Mesendoderm (in vitro differentiated cells): ENCODE measurements at regions not wholly inside any gene's neighbourhood (a gene's known extent, or its start where the extent isn't known, plus 50 kb on each side); places are given as distances from the start of the nearest gene placed in this dataset.
A peak's percentile ranks its signal among the peaks of the same experiment; 100 is the strongest.

Experiments
- DNase-seq: peaks from one replicate; pipeline ENCODE4 v3.0.0; 2013
- H2AK5ac ChIP-seq: 2 replicates; pipeline ENCODE4 v1.6.1; 2013; ENCODE audit warnings: low read length, inconsistent platforms
- H2BK120ac ChIP-seq: 2 replicates; pipeline ENCODE4 v1.6.1; 2013; ENCODE audit warnings: low read depth, mild to moderate bottlenecking, low read length, moderate library complexity, mixed read lengths
- H2BK15ac ChIP-seq: replicated peaks from 2 replicates; pipeline ENCODE4 v1.6.1; 2013; ENCODE audit warnings: low read depth, mild to moderate bottlenecking, moderate library complexity
- H2BK5ac ChIP-seq: 2 replicates; pipeline ENCODE4 v1.6.1; 2013; ENCODE audit warnings: low read length, inconsistent platforms
- H3K18ac ChIP-seq: 2 replicates; pipeline ENCODE4 v1.6.1; 2013; ENCODE audit warnings: mild to moderate bottlenecking, low read length, mixed read lengths
- H3K23ac ChIP-seq: one replicate; pipeline ENCODE4 v1.6.1; 2013; ENCODE audit warnings: low read length
- H3K27ac ChIP-seq: 2 replicates; pipeline ENCODE4 v1.5.1; 2013; ENCODE audit warnings: low read depth, mild to moderate bottlenecking, inconsistent platforms, low read length, moderate library complexity
- H3K27me3 ChIP-seq: 2 replicates; pipeline ENCODE4 v1.6.1; 2013; ENCODE audit warnings: low read length, control low read depth, mild to moderate bottlenecking, inconsistent platforms; ENCODE audit not compliant: insufficient read depth, poor library complexity
- H3K36me3 ChIP-seq: 2 replicates; pipeline ENCODE4 v1.6.1; 2013; ENCODE audit warnings: low read length, inconsistent platforms; ENCODE audit not compliant: control insufficient read depth, insufficient read depth
- H3K4ac ChIP-seq: one replicate; pipeline ENCODE4 v1.6.1; 2013; ENCODE audit warnings: low read depth, mild to moderate bottlenecking, low read length, moderate library complexity
- H3K4me1 ChIP-seq: 2 replicates; pipeline ENCODE4 v1.6.1; 2013; ENCODE audit warnings: low read depth, low read length, inconsistent platforms; ENCODE audit not compliant: control insufficient read depth
- H3K4me2 ChIP-seq: 2 replicates; pipeline ENCODE4 v1.6.1; 2013; ENCODE audit warnings: low read length
- H3K4me3 ChIP-seq: 2 replicates; pipeline ENCODE4 v1.5.1; 2013; ENCODE audit warnings: mild to moderate bottlenecking, low read length
- H3K56ac ChIP-seq: one replicate; pipeline ENCODE4 v1.6.1; 2013; ENCODE audit warnings: low read length
- H3K79me1 ChIP-seq: 2 replicates; pipeline ENCODE4 v1.6.1; 2013; ENCODE audit warnings: low read length, inconsistent platforms
- H3K79me2 ChIP-seq: 2 replicates; pipeline ENCODE4 v1.6.1; 2013; ENCODE audit warnings: mild to moderate bottlenecking, low read length; ENCODE audit not compliant: control insufficient read depth, insufficient read depth
- H3K9ac ChIP-seq: 2 replicates; pipeline ENCODE4 v1.6.1; 2013; ENCODE audit warnings: low read length, inconsistent platforms
- H4K5ac ChIP-seq: one replicate; pipeline ENCODE4 v1.6.1; 2013; ENCODE audit warnings: low read length
- H4K8ac ChIP-seq: one replicate; pipeline ENCODE4 v1.6.1; 2013; ENCODE audit warnings: low read depth, mild to moderate bottlenecking, control low read depth, low read length, moderate library complexity
- WGBS: extraction: QIAGEN DNeasy Blood & Tissue Kit; methylation state at CpG from one replicate; pipeline ENCODE4 v1.1.7; 2013; ENCODE audit warnings: low lambda C conversion rate, missing lambda C conversion rate; ENCODE audit not compliant: insufficient coverage; ENCODE audit errors: extremely low coverage; 5-methylcytosine and 5-hydroxymethylcytosine counted together

DNA sequence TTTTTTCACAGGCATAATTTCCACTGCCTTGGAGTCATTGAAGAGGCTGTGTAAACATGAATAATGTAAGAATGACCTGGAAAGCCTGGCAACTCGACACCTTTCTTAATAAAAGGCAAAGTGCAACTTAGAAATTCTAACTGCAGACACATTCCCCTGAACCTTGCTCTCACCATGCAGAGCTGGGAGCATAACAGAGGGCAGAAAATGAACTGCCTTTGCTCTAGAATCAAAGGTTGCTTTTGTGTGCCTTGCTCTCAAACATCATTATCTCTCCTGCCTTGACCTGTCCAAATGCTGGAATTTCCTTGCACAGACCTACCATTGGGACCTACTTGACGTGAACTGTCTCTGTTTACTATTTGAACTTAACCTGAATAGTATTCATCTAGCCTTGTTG, 462.0 kb upstream of the ZNF462 start:
- no peak overlapping the region for H2BK15ac ChIP-seq
- no peaks in the 10 kb centered on the region for H3K79me1 ChIP-seq
- H3K9ac ChIP-seq = no peak overlapping the region
- WGBS = no CpG with 5 or more reads among the region's 2 CpGs
- no peak overlapping the region for H3K56ac ChIP-seq
- H4K5ac ChIP-seq = no peak overlapping the region
- H3K4ac ChIP-seq = no peak overlapping the region
- H3K27ac ChIP-seq = no peak overlapping the region
- no peak overlapping the region for H3K18ac ChIP-seq
- H2AK5ac ChIP-seq = no peak overlapping the region
- no peak overlapping the region for H3K4me3 ChIP-seq
- no peak overlapping the region for H3K4me2 ChIP-seq
- H3K4me1 ChIP-seq = no peaks in the 10 kb centered on the region
- no peaks in the 10 kb centered on the region for H3K36me3 ChIP-seq
- H2BK120ac ChIP-seq = no peak overlapping the region
- no peak overlapping the region for H3K23ac ChIP-seq
- H2BK5ac ChIP-seq = no peak overlapping the region
- H4K8ac ChIP-seq = no peak overlapping the region
- H3K79me2 ChIP-seq = no peaks in the 10 kb centered on the region
- no peaks in the 10 kb centered on the region for H3K27me3 ChIP-seq
- no peak for DNase-seq

DNA sequence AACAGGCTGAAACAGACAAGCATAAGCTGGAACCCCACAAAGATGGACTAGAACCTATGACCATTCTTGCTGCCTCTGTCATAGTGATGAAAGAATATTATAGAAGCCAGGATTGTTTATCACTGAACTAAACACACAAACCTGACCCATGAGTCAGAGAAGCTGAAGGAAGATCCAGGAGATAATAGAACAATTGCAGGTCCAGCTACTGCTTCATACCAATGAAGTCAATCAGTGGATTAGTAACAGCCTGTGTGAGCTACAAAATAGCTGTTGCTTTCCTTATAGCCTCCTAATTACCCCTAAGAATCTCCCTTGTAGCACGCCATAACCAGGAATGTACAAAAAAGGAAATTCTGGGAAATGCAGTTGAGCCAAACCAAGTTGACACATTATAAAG, 459.9 kb upstream of the ZNF462 start:
- Histone ChIP-seq H2AK5ac (no peak overlapping the region), H3K4me2 (no peak overlapping the region), H3K23ac (no peak overlapping the region), H4K8ac (no peak overlapping the region), H2BK120ac (no peak overlapping the region), H3K79me1 (no peaks in the 10 kb centered on the region), H3K4ac (no peak overlapping the region), H3K27me3 (no peaks in the 10 kb centered on the region), H4K5ac (no peak overlapping the region), H3K9ac (no peak overlapping the region), H2BK5ac (no peak overlapping the region), H3K79me2 (no peaks in the 10 kb centered on the region), H2BK15ac (no peak overlapping the region), H3K27ac (no peak overlapping the region), H3K18ac (no peak overlapping the region), H3K4me3 (no peak overlapping the region), H3K4me1 (no peaks in the 10 kb centered on the region), H3K56ac (no peak overlapping the region), H3K36me3 (no peaks in the 10 kb centered on the region)
- WGBS = no CpG with 5 or more reads among the region's 1 CpG
- DNase-seq = peak; percentile 52

DNA sequence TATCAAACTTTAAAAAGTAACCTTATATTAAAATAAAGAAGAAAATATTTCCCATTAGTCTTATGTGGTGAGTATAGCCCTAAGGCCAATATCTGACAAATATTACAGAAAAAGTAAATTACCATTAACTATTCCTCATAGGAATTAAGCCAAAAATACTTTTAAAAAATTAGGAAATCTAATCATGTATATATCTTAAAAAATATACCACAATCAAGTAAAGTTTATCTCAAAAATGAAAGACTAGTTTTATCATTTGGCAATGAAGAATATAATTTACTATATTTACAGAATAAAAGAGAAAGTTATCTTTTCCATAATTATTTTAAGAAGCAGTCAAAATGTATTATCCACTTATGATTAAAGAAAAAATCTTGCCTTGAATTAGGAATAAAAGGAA, 458.8 kb upstream of the ZNF462 start:
- H3K56ac ChIP-seq = no peak overlapping the region
- no peak overlapping the region for H2BK5ac ChIP-seq
- H3K4me3 ChIP-seq = no peak overlapping the region
- no peaks in the 10 kb centered on the region for H3K4me1 ChIP-seq
- H3K27ac ChIP-seq = no peak overlapping the region
- H3K36me3 ChIP-seq = no peaks in the 10 kb centered on the region
- DNase-seq = no peak
- no peak overlapping the region for H2BK15ac ChIP-seq
- H3K79me1 ChIP-seq = no peaks in the 10 kb centered on the region
- H3K9ac ChIP-seq = no peak overlapping the region
- H2AK5ac ChIP-seq = no peak overlapping the region
- no peak overlapping the region for H3K4me2 ChIP-seq
- no peak overlapping the region for H3K4ac ChIP-seq
- H3K18ac ChIP-seq = no peak overlapping the region
- H3K27me3 ChIP-seq = no peaks in the 10 kb centered on the region
- no peak overlapping the region for H2BK120ac ChIP-seq
- H3K23ac ChIP-seq = no peak overlapping the region
- H4K5ac ChIP-seq = no peak overlapping the region
- no peak overlapping the region for H4K8ac ChIP-seq
- H3K79me2 ChIP-seq = no peaks in the 10 kb centered on the region

DNA sequence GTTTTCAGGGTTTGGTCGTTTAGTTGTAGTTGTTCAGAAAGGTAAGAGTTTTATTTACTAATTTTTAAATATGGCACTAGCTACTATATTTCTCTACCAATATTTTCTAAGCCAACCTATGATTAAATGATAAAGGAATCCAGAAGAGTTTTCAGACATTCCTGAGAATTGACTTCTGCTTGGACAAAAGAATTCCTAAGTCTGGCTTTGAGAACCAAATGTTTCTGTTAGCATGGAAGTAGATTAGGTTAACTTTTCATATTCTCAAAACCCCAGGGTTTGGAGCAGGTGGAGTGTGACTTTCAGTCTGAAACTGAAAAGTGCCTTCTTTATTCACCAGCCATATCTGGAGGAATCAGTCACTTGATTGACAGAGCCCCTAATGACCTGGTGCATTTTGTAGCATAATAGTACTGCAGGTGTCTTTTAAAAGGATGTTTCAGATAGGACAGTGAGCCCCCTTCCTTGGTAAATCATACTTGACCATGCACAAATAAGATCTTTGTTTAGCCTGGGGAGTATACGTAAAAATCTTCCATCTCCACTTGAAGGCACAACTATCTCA, 457.0 kb upstream of the ZNF462 start:
- Histone ChIP-seq H4K8ac (no peak overlapping the region), H3K27ac (no peak overlapping the region), H3K4ac (no peak overlapping the region)

DNA sequence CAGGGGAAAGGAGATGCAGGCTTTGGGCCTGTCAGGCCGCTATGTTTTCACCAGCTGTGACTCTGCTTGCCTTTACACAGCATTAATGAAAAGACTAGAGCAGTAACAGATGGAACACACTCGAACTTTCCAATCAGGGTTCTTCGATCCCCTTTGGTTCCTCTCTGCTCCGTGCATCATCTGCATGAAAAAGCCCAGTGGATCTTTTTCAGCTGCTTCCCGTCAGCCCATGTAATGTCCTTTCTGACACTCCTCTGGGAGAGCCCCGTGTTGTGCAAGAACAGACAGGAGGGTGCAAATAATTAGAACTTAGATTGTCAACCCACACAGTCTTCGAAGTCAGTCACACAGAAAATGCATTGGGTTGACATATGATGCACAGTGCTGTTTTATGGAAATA, 448.9 kb upstream of the ZNF462 start:
- Histone ChIP-seq H3K79me2 (no peaks in the 10 kb centered on the region), H3K9ac (no peak overlapping the region), H3K27me3 (no peaks in the 10 kb centered on the region), H3K4me1 (no peaks in the 10 kb centered on the region), H3K4ac (no peak overlapping the region), H3K56ac (no peak overlapping the region), H3K27ac (no peak overlapping the region), H4K5ac (no peak overlapping the region), H3K4me3 (no peak overlapping the region), H2AK5ac (no peak overlapping the region), H3K18ac (no peak overlapping the region), H3K36me3 (no peaks in the 10 kb centered on the region), H3K23ac (no peak overlapping the region), H2BK5ac (no peak overlapping the region), H3K4me2 (no peak overlapping the region), H2BK120ac (no peak overlapping the region), H4K8ac (no peak overlapping the region), H2BK15ac (no peak overlapping the region), H3K79me1 (no peaks in the 10 kb centered on the region)
- no peak for DNase-seq
- no CpG with 5 or more reads among the region's 7 CpGs for WGBS

More for the DNA sequence above, 457.0 kb upstream of the ZNF462 start:
- Histone ChIP-seq H2BK15ac (no peak overlapping the region), H3K4me3 (no peak overlapping the region), H3K4me2 (no peak overlapping the region), H4K5ac (no peak overlapping the region), H2AK5ac (no peak overlapping the region), H3K79me1 (no peaks in the 10 kb centered on the region), H3K9ac (no peak overlapping the region), H2BK5ac (no peak overlapping the region), H3K18ac (no peak overlapping the region), H3K4me1 (no peaks in the 10 kb centered on the region), H3K36me3 (no peaks in the 10 kb centered on the region), H3K56ac (no peak overlapping the region), H2BK120ac (no peak overlapping the region), H3K79me2 (no peaks in the 10 kb centered on the region), H3K23ac (no peak overlapping the region), H3K27me3 (no peaks in the 10 kb centered on the region)
- no CpG with 5 or more reads among the region's 2 CpGs for WGBS
- DNase-seq = no peak

DNA sequence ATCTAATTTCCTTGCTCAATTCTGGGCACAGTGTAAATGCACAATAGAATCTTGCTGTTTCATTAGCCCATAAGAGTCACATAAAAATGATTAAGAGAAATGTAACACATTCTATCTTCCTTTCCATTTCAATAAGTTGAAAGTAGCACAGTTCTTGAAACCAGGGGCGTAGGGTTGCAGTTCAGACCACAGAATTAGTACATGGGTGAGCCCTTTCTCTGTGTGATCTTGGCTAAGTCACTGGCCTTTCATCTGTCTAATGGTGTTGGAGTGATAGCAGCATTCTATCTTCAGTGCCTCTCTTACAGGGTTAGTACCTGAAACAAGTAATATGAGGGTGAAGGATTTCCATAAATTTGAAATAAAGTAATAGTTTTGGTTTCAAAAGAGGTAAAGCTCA, 445.3 kb upstream of the ZNF462 start:
- Histone ChIP-seq H2BK5ac (no peak overlapping the region), H3K4me3 (no peak overlapping the region), H4K5ac (no peak overlapping the region), H2AK5ac (no peak overlapping the region), H3K27me3 (no peaks in the 10 kb centered on the region), H3K4me1 (no peaks in the 10 kb centered on the region), H3K79me1 (no peaks in the 10 kb centered on the region), H3K18ac (no peak overlapping the region), H4K8ac (no peak overlapping the region), H2BK15ac (no peak overlapping the region), H3K79me2 (no peaks in the 10 kb centered on the region), H3K23ac (no peak overlapping the region), H2BK120ac (no peak overlapping the region), H3K56ac (no peak overlapping the region), H3K36me3 (no peaks in the 10 kb centered on the region), H3K4me2 (no peak overlapping the region), H3K9ac (no peak overlapping the region), H3K27ac (no peak overlapping the region), H3K4ac (no peak overlapping the region)
- DNase-seq = no peak
- no CpG with 5 or more reads among the region's 1 CpG for WGBS
